ENCODE measurements at regions not wholly inside any gene's neighbourhood (a gene's known extent, or its start where the extent isn't known, plus 50 kb on each side); places are given as distances from the start of the nearest gene placed in this dataset.

- no peak for TF ChIP-seq POLR2A (IDR thresholded peaks at IDR 0.05)
- TF ChIP-seq CTCF (IDR thresholded peaks at IDR 0.05), result no peak
- no peak for TF ChIP-seq EP300 (IDR thresholded peaks at IDR 0.05)
Observed at GRCh38 chr4:156634612-156635011, 337.0 kb downstream of the PDGFC start.
